Muscle of arm (tissue), 1 donor: ENCODE measurements at regions not wholly inside any gene's neighbourhood (a gene's known extent, or its start where the extent isn't known, plus 50 kb on each side); places are given as distances from the start of the nearest gene placed in this dataset.
A peak's percentile ranks its signal among the peaks of the same experiment; 100 is the strongest.

ENCODE experiments used
- DNase-seq: peaks from one replicate; pipeline ENCODE4 v3.0.0-alpha.2; 2013

GRCh38 chr19:28843761-28844492 is 369.0 kb downstream of the UQCRFS1 start:
- no peak for DNase-seq

GRCh38 chr19:28841531-28841930 is 371.4 kb downstream of the UQCRFS1 start:
- no peak for DNase-seq

GRCh38 chr19:28840891-28841290 is 372.1 kb downstream of the UQCRFS1 start:
- DNase-seq: no peak

- no peak for DNase-seq
Observed at GRCh38 chr19:28839455-28839854, 373.5 kb downstream of the UQCRFS1 start.

GRCh38 chr19:28838909-28839308 is 374.0 kb downstream of the UQCRFS1 start:
- no peak for DNase-seq

GRCh38 chr19:28836421-28836820 is 376.5 kb downstream of the UQCRFS1 start:
- peak; percentile 19 for DNase-seq

GRCh38 chr19:28834996-28835395 is 378.0 kb downstream of the UQCRFS1 start:
- no peak for DNase-seq

- DNase-seq: no peak
Observed at GRCh38 chr19:28831462-28831861, 381.5 kb downstream of the UQCRFS1 start.

- DNase-seq: no peak
Observed at GRCh38 chr19:28829762-28830161, 383.2 kb downstream of the UQCRFS1 start.

- no peak for DNase-seq
Observed at GRCh38 chr19:28829359-28829758, 383.6 kb downstream of the UQCRFS1 start.

GRCh38 chr19:28828276-28828870 is 384.6 kb downstream of the UQCRFS1 start:
- DNase-seq: no peak

GRCh38 chr19:28827382-28827781 is 385.6 kb downstream of the UQCRFS1 start:
- DNase-seq: no peak

- DNase-seq: no peak
Observed at GRCh38 chr19:28823338-28823961, 389.5 kb downstream of the UQCRFS1 start.

GRCh38 chr19:28820289-28820688 is 392.7 kb downstream of the UQCRFS1 start:
- DNase-seq: no peak

GRCh38 chr19:28815257-28815656 is 397.7 kb downstream of the UQCRFS1 start:
- no peak for DNase-seq

- DNase-seq: no peak
Observed at GRCh38 chr19:28794301-28794700, 418.6 kb downstream of the UQCRFS1 start.

- no peak for DNase-seq
Observed at GRCh38 chr19:28793391-28794168, 419.4 kb downstream of the UQCRFS1 start.

GRCh38 chr19:28785971-28786370 is 427.0 kb downstream of the UQCRFS1 start:
- no peak for DNase-seq

- DNase-seq: no peak
Observed at GRCh38 chr19:28764066-28764465, 448.9 kb downstream of the UQCRFS1 start.

- no peak for DNase-seq
Observed at GRCh38 chr19:28746478-28746877, 466.5 kb downstream of the UQCRFS1 start.

- no peak for DNase-seq
Observed at GRCh38 chr19:28744943-28745342, 468.0 kb downstream of the UQCRFS1 start.

GRCh38 chr19:28744014-28744413 is 468.9 kb downstream of the UQCRFS1 start:
- no peak for DNase-seq
